H1 (cell line): ENCODE measurements at regions not wholly inside any gene's neighbourhood (a gene's known extent, or its start where the extent isn't known, plus 50 kb on each side); places are given as distances from the start of the nearest gene placed in this dataset.

Source experiments
- ASH2L ChIP-seq: fragments of 200-600, 300-600 bp; sonication (generic); IDR thresholded peaks from one replicate; pipeline ENCODE4 v1.7.1; 2017; ENCODE audit warnings: low read length
- ATF3 ChIP-seq: IDR thresholded peaks from 2 replicates; pipeline ENCODE4 v1.6.1; 2011; ENCODE audit warnings: low read depth, mild to moderate bottlenecking, low read length; ENCODE audit not compliant: insufficient read depth
- CTCF ChIP-seq, 3 experiments: IDR thresholded peaks; 1 replicate in 2 of 3; 2 replicates in 1 of 3; pipeline versions ENCODE4 v1.5.1 to v1.6.1; 2011; ENCODE audit warnings: low read length in 3 of 3, mild to moderate bottlenecking in 3 of 3, inconsistent platforms in 2 of 3, low read depth in 1 of 3, moderate library complexity in 1 of 3; ENCODE audit not compliant: insufficient read depth in 1 of 3; ENCODE audit errors: control extremely low read depth in 1 of 3
- EP300 ChIP-seq, 2 experiments: IDR thresholded peaks; 1 replicate in 1 of 2; 2 replicates in 1 of 2; pipeline ENCODE4 v1.6.1; 2011 to 2012; ENCODE audit warnings: low read depth in 2 of 2, low read length in 2 of 2, mild to moderate bottlenecking in 2 of 2, borderline replicate concordance in 1 of 2, inconsistent platforms in 1 of 2, moderate library complexity in 1 of 2
- EZH2 ChIP-seq: fragments of 200-600 bp; sonication (generic); IDR thresholded peaks from 2 replicates; pipeline ENCODE4 v1.7.1; 2012; ENCODE audit warnings: low read depth, mild to moderate bottlenecking, moderate library complexity, low read length, inconsistent platforms; ENCODE audit not compliant: severe bottlenecking
- POLR2A ChIP-seq, 2 experiments: IDR thresholded peaks; 1 replicate in 1 of 2; 2 replicates in 1 of 2; pipeline ENCODE4 v1.6.1; 2011; ENCODE audit warnings: low read depth in 2 of 2, low read length in 2 of 2, mild to moderate bottlenecking in 2 of 2; ENCODE audit errors: control extremely low read depth in 1 of 2
- POLR2AphosphoS5 ChIP-seq: IDR thresholded peaks from 2 replicates; pipeline ENCODE4 v1.6.1; 2011; ENCODE audit warnings: low read depth, low read length
- TAF1 ChIP-seq: IDR thresholded peaks from 2 replicates; pipeline ENCODE4 v1.6.1; 2011; ENCODE audit warnings: mild to moderate bottlenecking, low read depth, low read length
- TCF12 ChIP-seq: IDR thresholded peaks from 2 replicates; pipeline ENCODE4 v1.6.1; 2011; ENCODE audit warnings: low read depth, mild to moderate bottlenecking, low read length

- TF ChIP-seq TAF1 (no peak), ASH2L (no peak), POLR2A (IDR thresholded peaks at IDR 0.05; ENCODE audit: control extremely low read depth in 1 of 2, low read depth in 2 of 2, low read length in 2 of 2) (no peak), POLR2AphosphoS5 (no peak), EP300 (IDR thresholded peaks at IDR 0.05; ENCODE audit: borderline replicate concordance in 1 of 2, low read depth in 2 of 2, low read length in 2 of 2) (no peak), CTCF (IDR thresholded peaks at IDR 0.05; ENCODE audit: control extremely low read depth in 1 of 3, insufficient read depth in 1 of 3, low read depth in 1 of 3, low read length in 3 of 3) (no peak), EZH2 (no peak), TCF12 (no peak), ATF3 (no peak)
Measured at GRCh38 chr5:161176221-161176620, 324.2 kb upstream of the ATP10B start.
